ENCODE measurements at regions not wholly inside any gene's neighbourhood (a gene's known extent, or its start where the extent isn't known, plus 50 kb on each side); places are given as distances from the start of the nearest gene placed in this dataset.

- H3K27ac Mint-ChIP-seq (ENCODE audit: unreplicated experiment), result no peak overlapping the region
- intact Hi-C loops (cut with micrococcal nuclease; ENCODE audit: unreplicated experiment), result no loop called here
- Histone ChIP-seq H3K4me1 (no peaks in the 10 kb centered on the region), H3K4me3 (ENCODE audit: low read depth, low read length) (no peak overlapping the region), H3K9me3 (no peaks in the 10 kb centered on the region), H3K36me3 (ENCODE audit: control insufficient read depth, insufficient read depth, low read length) (no peaks in the 10 kb centered on the region), H3K27me3 (replicated peaks; ENCODE audit: control insufficient read depth, insufficient read depth, low read length) (no peaks in the 10 kb centered on the region)
- H3K4me3 Mint-ChIP-seq (ENCODE audit: unreplicated experiment), result no peak overlapping the region
- H3K9me3 Mint-ChIP-seq (ENCODE audit: unreplicated experiment), result no peaks in the 10 kb centered on the region
- ChIA-PET CTCF (no interaction called here), POLR2A (no interaction called here)
- BruUV-seq (replicated peaks), result no TSS peak
- H3K27me3 Mint-ChIP-seq (ENCODE audit: insufficient read depth, unreplicated experiment), result no peaks in the 10 kb centered on the region
- DNase-seq, result no peak
- no peak for TF ChIP-seq CTCF (IDR thresholded peaks at IDR 0.05; ENCODE audit: insufficient read depth in 1 of 2, low read depth in 1 of 2, low read length in 1 of 2, severe bottlenecking in 1 of 2, unreplicated experiment in 1 of 2)
- no peaks in the 10 kb centered on the region for H3K4me1 Mint-ChIP-seq (ENCODE audit: low read depth, unreplicated experiment)
- no peaks in the 10 kb centered on the region for H3K36me3 Mint-ChIP-seq (ENCODE audit: insufficient read depth, unreplicated experiment)
Measured at GRCh38 chr6:62968834-62969233, 242.4 kb upstream of the FKBP1C start.

GRCh38 chr6:62971976-62972658 lies 239.2 kb upstream of the FKBP1C start:
- TF ChIP-seq CTCF (IDR thresholded peaks at IDR 0.05; ENCODE audit: insufficient read depth in 1 of 2, low read depth in 1 of 2, low read length in 1 of 2, severe bottlenecking in 1 of 2, unreplicated experiment in 1 of 2), result no peak
- Mint-ChIP-seq H3K4me1 (ENCODE audit: low read depth, unreplicated experiment) (no peaks in the 10 kb centered on the region), H3K27me3 (ENCODE audit: insufficient read depth, unreplicated experiment) (no peaks in the 10 kb centered on the region), H3K9me3 (ENCODE audit: unreplicated experiment) (no peaks in the 10 kb centered on the region), H3K36me3 (ENCODE audit: insufficient read depth, unreplicated experiment) (no peaks in the 10 kb centered on the region), H3K27ac (ENCODE audit: unreplicated experiment) (no peak overlapping the region), H3K4me3 (ENCODE audit: unreplicated experiment) (no peak overlapping the region)
- H3K4me1 ChIP-seq, result no peaks in the 10 kb centered on the region
- no peaks in the 10 kb centered on the region for H3K9me3 ChIP-seq
- H3K4me3 ChIP-seq (ENCODE audit: low read depth, low read length), result no peak overlapping the region
- DNase-seq, result no peak
- H3K27me3 ChIP-seq (replicated peaks; ENCODE audit: control insufficient read depth, insufficient read depth, low read length), result no peaks in the 10 kb centered on the region
- POLR2A ChIA-PET, result no interaction called here
- CTCF ChIA-PET, result no interaction called here
- BruUV-seq (replicated peaks), result no TSS peak
- intact Hi-C loops (cut with micrococcal nuclease; ENCODE audit: unreplicated experiment), result no loop called here
- H3K36me3 ChIP-seq (ENCODE audit: control insufficient read depth, insufficient read depth, low read length), result no peaks in the 10 kb centered on the region

- Histone ChIP-seq H3K9me3 (no peaks in the 10 kb centered on the region), H3K4me3 (ENCODE audit: low read depth, low read length) (no peak overlapping the region), H3K27me3 (replicated peaks; ENCODE audit: control insufficient read depth, insufficient read depth, low read length) (no peaks in the 10 kb centered on the region), H3K36me3 (ENCODE audit: control insufficient read depth, insufficient read depth, low read length) (no peaks in the 10 kb centered on the region), H3K4me1 (no peaks in the 10 kb centered on the region)
- ChIA-PET CTCF (no interaction called here), POLR2A (no interaction called here)
- TF ChIP-seq CTCF (IDR thresholded peaks at IDR 0.05; ENCODE audit: insufficient read depth in 1 of 2, low read depth in 1 of 2, low read length in 1 of 2, severe bottlenecking in 1 of 2, unreplicated experiment in 1 of 2), result no peak
- Mint-ChIP-seq H3K4me3 (ENCODE audit: unreplicated experiment) (no peak overlapping the region), H3K4me1 (ENCODE audit: low read depth, unreplicated experiment) (no peaks in the 10 kb centered on the region), H3K36me3 (ENCODE audit: insufficient read depth, unreplicated experiment) (no peaks in the 10 kb centered on the region), H3K27ac (ENCODE audit: unreplicated experiment) (no peak overlapping the region), H3K9me3 (ENCODE audit: unreplicated experiment) (no peaks in the 10 kb centered on the region), H3K27me3 (ENCODE audit: insufficient read depth, unreplicated experiment) (no peaks in the 10 kb centered on the region)
- BruUV-seq (replicated peaks), result no TSS peak
- intact Hi-C loops (cut with micrococcal nuclease; ENCODE audit: unreplicated experiment), result no loop called here
- no peak for DNase-seq
Measured at GRCh38 chr6:62974452-62974851, 236.8 kb upstream of the FKBP1C start.
